ENCODE measurements at regions not wholly inside any gene's neighbourhood (a gene's known extent, or its start where the extent isn't known, plus 50 kb on each side); places are given as distances from the start of the nearest gene placed in this dataset.

- TF ChIP-seq CTCF (IDR thresholded peaks at IDR 0.05) (no peak), POLR2A (IDR thresholded peaks at IDR 0.05) (no peak)
Observed at GRCh38 chr14:34157651-34158050, 206.8 kb upstream of the EGLN3 start.
